GM12878 (cell line): ENCODE measurements at regions not wholly inside any gene's neighbourhood (a gene's known extent, or its start where the extent isn't known, plus 50 kb on each side); places are given as distances from the start of the nearest gene placed in this dataset.

Experiments
- ATAC-seq: fragments of 200-7000 bp; cut with Tn5 transposase; 3 replicates; pipeline ENCODE4 v1.9.1; 2020; ENCODE audit warnings: mild to moderate bottlenecking, moderate library complexity
- BruUV-seq: library from RNA; stranded (reverse); fragments of 400-500 nt; replicated peaks from 2 replicates; lab custom pipeline; 2021; lab: Mats Ljungman, UMichigan
- CTCF ChIA-PET: fragments of 300-600 bp; sonication (Branson Sonifier 250); formaldehyde crosslinking; extraction: SDS; loops from one replicate; lab custom pipeline; 2021; ENCODE audit warnings: inconsistent platforms; lab: Yijun Ruan, JAX
- POLR2A ChIA-PET: fragments of 350-600 bp; formaldehyde crosslinking; extraction: SDS; loops from one replicate; lab custom pipeline; 2021; ENCODE audit warnings: inconsistent platforms; lab: Charles Lee
- RAD21 ChIA-PET: fragments of 300-600 bp; sonication (Branson Sonifier 250); formaldehyde crosslinking; loops from one replicate; lab custom pipeline; 2023; ENCODE audit warnings: antibody characterized with exemption; ENCODE audit not compliant: unreplicated experiment; lab: Charles Lee
- SMC1A ChIA-PET: fragments of 300-600 bp; sonication (Branson Sonifier 250); formaldehyde crosslinking; loops from one replicate; lab custom pipeline; 2023; ENCODE audit not compliant: unreplicated experiment, uncharacterized antibody; lab: Charles Lee
- DNase-seq: peaks from one replicate; pipeline ENCODE4 v3.0.0-alpha.2; 2011; ENCODE audit warnings: low read depth, low spot score
- FAIRE-seq: peaks from 3 replicates; lab custom pipeline; 2011; peaks lifted over from hg19 to GRCh38; lab: Jason Lieb, UNC
- H2AFZ ChIP-seq: 2 replicates; pipeline ENCODE4 v1.6.0; 2011; ENCODE audit warnings: low read depth, low read length, control low read depth; ENCODE audit not compliant: control insufficient read depth
- H3K27ac ChIP-seq: 2 replicates; pipeline ENCODE4 v1.5.1; 2011; ENCODE audit warnings: control low read depth; ENCODE audit not compliant: control insufficient read depth, insufficient read depth
- H3K27me3 ChIP-seq, 2 experiments: replicated peaks in 1 of 2; 2 replicates each; pipeline versions ENCODE4 v1.6.0 to v1.6.1; 2011; ENCODE audit warnings: low read length in 1 of 2; ENCODE audit not compliant: control insufficient read depth in 2 of 2, insufficient read depth in 2 of 2
- H3K36me3 ChIP-seq, 2 experiments: 2 replicates each; pipeline ENCODE4 v1.5.1; 2011; ENCODE audit warnings: low read length in 1 of 2; ENCODE audit not compliant: control insufficient read depth in 2 of 2, insufficient read depth in 2 of 2
- H3K4me1 ChIP-seq: 2 replicates; pipeline ENCODE4 v1.6.1; 2011; ENCODE audit warnings: mild to moderate bottlenecking, low read length, moderate library complexity, mixed read lengths; ENCODE audit not compliant: control insufficient read depth, insufficient read depth
- H3K4me2 ChIP-seq: 2 replicates; pipeline ENCODE4 v1.6.0; 2011; ENCODE audit warnings: control low read depth; ENCODE audit not compliant: control insufficient read depth, insufficient read depth
- H3K4me3 ChIP-seq: fragments of 200-600 bp; sonication (generic); 2 replicates; pipeline ENCODE4 v1.5.1; 2016
- H3K79me2 ChIP-seq: 2 replicates; pipeline ENCODE4 v1.6.0; 2011; ENCODE audit warnings: low read length; ENCODE audit not compliant: control insufficient read depth, insufficient read depth
- H3K9ac ChIP-seq: 2 replicates; pipeline ENCODE4 v1.8.0; 2011; ENCODE audit warnings: low read length, control low read depth, mixed read lengths; ENCODE audit not compliant: control insufficient read depth, insufficient read depth
- H3K9me3 ChIP-seq: replicated peaks from 3 replicates; pipeline ENCODE4 v1.5.1; 2011; ENCODE audit warnings: mild to moderate bottlenecking, low read length; ENCODE audit not compliant: control insufficient read depth, insufficient read depth
- H4K20me1 ChIP-seq: 2 replicates; pipeline ENCODE4 v1.6.0; 2011; ENCODE audit not compliant: control insufficient read depth, insufficient read depth
- BCL3 ChIP-seq: IDR thresholded peaks from 2 replicates; pipeline ENCODE4 v1.6.1; 2011; ENCODE audit warnings: borderline replicate concordance, low read depth, mild to moderate bottlenecking, moderate library complexity, low read length; ENCODE audit not compliant: insufficient read depth, poor library complexity, severe bottlenecking
- GABPA ChIP-seq: IDR thresholded peaks from 2 replicates; pipeline ENCODE4 v1.6.1; 2014; ENCODE audit warnings: antibody characterized with exemption, low read depth, mild to moderate bottlenecking, inconsistent platforms
- GATAD2B ChIP-seq: fragments of 450-650 bp; conservative IDR thresholded peaks from 2 replicates; pipeline ENCODE4 v1.6.1; 2017; ENCODE audit warnings: low read depth, mild to moderate bottlenecking, moderate library complexity
- HDAC6 ChIP-seq: fragments of 200-600 bp; sonication (generic); IDR thresholded peaks from one replicate; pipeline ENCODE4 v1.8.0; 2017; ENCODE audit warnings: antibody characterized with exemption; ENCODE audit not compliant: unreplicated experiment
- HSF1 ChIP-seq: fragments of 150-350 bp; IDR thresholded peaks from 2 replicates; pipeline ENCODE4 v1.6.1; 2014; ENCODE audit warnings: mild to moderate bottlenecking, low read depth, low read length
- IKZF1 ChIP-seq: fragments of 450-650 bp; conservative IDR thresholded peaks from 2 replicates; pipeline ENCODE4 v1.6.1; 2017; ENCODE audit warnings: antibody characterized with exemption, mild to moderate bottlenecking
- KLF5 ChIP-seq: fragments of 450-650 bp; IDR thresholded peaks from 2 replicates; pipeline ENCODE4 v1.6.1; 2014; ENCODE audit warnings: mild to moderate bottlenecking; ENCODE audit not compliant: partially characterized antibody
- PML ChIP-seq: IDR thresholded peaks from 2 replicates; pipeline ENCODE4 v1.6.1; 2012; ENCODE audit warnings: low read length, inconsistent platforms
- POLR2AphosphoS5 ChIP-seq: IDR thresholded peaks from 2 replicates; pipeline ENCODE4 v1.6.1; 2011; ENCODE audit warnings: mild to moderate bottlenecking, low read length, inconsistent platforms
- REST ChIP-seq: IDR thresholded peaks from 2 replicates; pipeline ENCODE4 v1.6.1; 2012; ENCODE audit warnings: mild to moderate bottlenecking, low read depth, low read length
- TCF7 ChIP-seq: IDR thresholded peaks from 2 replicates; pipeline ENCODE4 v1.6.1; 2014; ENCODE audit warnings: antibody characterized with exemption, borderline replicate concordance
- WGBS: methylation state at CpG from one replicate; pipeline ENCODE4 v1.1.6; 2016; ENCODE audit warnings: low lambda C conversion rate; ENCODE audit not compliant: insufficient replicate concordance, insufficient coverage; ENCODE audit errors: missing lambda C conversion rate; 5-methylcytosine and 5-hydroxymethylcytosine counted together
- in situ Hi-C: fragments of 300-500 bp; cut with MboI; formaldehyde crosslinking; loops from 9 replicates; pipeline ENCODE4 v1.14.3; 2018; ENCODE audit warnings: mixed read lengths
- intact Hi-C: fragments of 100-400 bp; cut with micrococcal nuclease; formaldehyde crosslinking; loops from one replicate; pipeline ENCODE4 v1.14.2; 2022; ENCODE audit not compliant: unreplicated experiment

GRCh38 chr10:78800006-78800405, 268.8 kb upstream of the ZMIZ1 start:
- ChIA-PET POLR2A (no interaction called here), RAD21 (no interaction called here), SMC1A (no interaction called here), CTCF (no interaction called here)
- Histone ChIP-seq H4K20me1 (no peaks in the 10 kb centered on the region), H3K36me3 (no peaks in the 10 kb centered on the region), H2AFZ (no peak overlapping the region), H3K9me3 (no peaks in the 10 kb centered on the region), H3K4me2 (no peak overlapping the region), H3K4me3 (no peak overlapping the region), H3K27ac (no peak overlapping the region), H3K79me2 (no peaks in the 10 kb centered on the region), H3K9ac (no peak overlapping the region), H3K4me1 (no peaks in the 10 kb centered on the region)
- DNase-seq (no peak), ATAC-seq (no peak), FAIRE-seq (no peak)
- no TSS peak for BruUV-seq
- intact Hi-C loops (no loop called here), in situ Hi-C loops (no loop called here)
- 38% methylated on average over 5 of the region's 5 CpGs for WGBS
- no peak for TF ChIP-seq REST
- no peak for TF ChIP-seq TCF7
- no peak for TF ChIP-seq GATAD2B
- no peak for TF ChIP-seq KLF5
- no peak for TF ChIP-seq PML
- TF ChIP-seq HSF1, result no peak
- no peak for TF ChIP-seq IKZF1
- TF ChIP-seq BCL3, result no peak
- no peak for TF ChIP-seq HDAC6
- TF ChIP-seq POLR2AphosphoS5, result no peak
- no peak for TF ChIP-seq GABPA
- TF ChIP-seq, all 136 proteins: peak for 0
- peaks cover 4 to 5% of the 10 kb centered on the region in 2 experiments; a peak in 2 of 4 replicates for H3K27me3 ChIP-seq
